H1 (cell line): ENCODE measurements at regions not wholly inside any gene's neighbourhood (a gene's known extent, or its start where the extent isn't known, plus 50 kb on each side); places are given as distances from the start of the nearest gene placed in this dataset.

Experiments
- CTCF ChIA-PET: fragments of 300-600 bp; sonication (Branson Sonifier 250); formaldehyde crosslinking; loops from one replicate; lab custom pipeline; 2021; ENCODE audit not compliant: partially characterized antibody; lab: Charles Lee
- POLR2A ChIA-PET: fragments of 300-600 bp; sonication (Branson Sonifier 250); formaldehyde crosslinking; loops from one replicate; lab custom pipeline; 2021; ENCODE audit warnings: inconsistent platforms; ENCODE audit not compliant: partially characterized antibody; lab: Charles Lee
- DNase-seq, 2 experiments: peaks; one replicate each; pipeline versions ENCODE4 v3.0.0 to v3.0.0-alpha.2; 2010 to 2022; ENCODE audit warnings: low spot score in 2 of 2, low read depth in 1 of 2, mixed read lengths in 1 of 2
- FAIRE-seq: peaks from 2 replicates; lab custom pipeline; 2011; peaks lifted over from hg19 to GRCh38; lab: Jason Lieb, UNC
- H2AFZ ChIP-seq: 2 replicates; pipeline ENCODE4 v1.8.1; 2012; ENCODE audit warnings: low read length, inconsistent platforms
- H2AK5ac ChIP-seq: 2 replicates; pipeline ENCODE4 v1.6.1; 2013; ENCODE audit warnings: low read depth, low read length
- H2BK120ac ChIP-seq: replicated peaks from 2 replicates; pipeline ENCODE3; 2013; ENCODE audit warnings: low read depth, low read length, inconsistent platforms
- H2BK12ac ChIP-seq: 2 replicates; pipeline ENCODE4 v1.6.1; 2013; ENCODE audit warnings: low read depth, low read length
- H2BK15ac ChIP-seq: 2 replicates; pipeline ENCODE4 v1.6.1; 2013; ENCODE audit warnings: low read length
- H2BK20ac ChIP-seq: 2 replicates; pipeline ENCODE4 v1.6.1; 2013; ENCODE audit warnings: low read length
- H2BK5ac ChIP-seq: 2 replicates; pipeline ENCODE4 v1.6.1; 2013; ENCODE audit warnings: low read depth, low read length
- H3K14ac ChIP-seq: 2 replicates; pipeline ENCODE4 v1.6.1; 2013; ENCODE audit warnings: inconsistent platforms; ENCODE audit not compliant: insufficient read length
- H3K18ac ChIP-seq: 2 replicates; pipeline ENCODE4 v1.6.1; 2013; ENCODE audit warnings: low read length; ENCODE audit errors: extremely low read depth
- H3K23ac ChIP-seq: 2 replicates; pipeline ENCODE4 v1.6.1; 2013; ENCODE audit warnings: inconsistent platforms; ENCODE audit not compliant: insufficient read length
- H3K23me2 ChIP-seq: 2 replicates; pipeline ENCODE4 v1.6.1; 2013; ENCODE audit warnings: low read depth, low read length
- H3K27ac ChIP-seq: 2 replicates; pipeline ENCODE4 v1.6.1; 2011; ENCODE audit warnings: low read depth, low read length, inconsistent platforms
- H3K27me3 ChIP-seq, 4 experiments: replicated peaks in 1 of 4; 1 replicate in 1 of 4; 2 replicates in 3 of 4; pipeline versions ENCODE4 v1.6.1 to v1.8.1; 2011 to 2013; ENCODE audit warnings: low read length in 3 of 4, mild to moderate bottlenecking in 3 of 4, inconsistent platforms in 2 of 4, mixed read lengths in 2 of 4, moderate library complexity in 1 of 4; ENCODE audit not compliant: control insufficient read depth in 3 of 4, insufficient read depth in 3 of 4; ENCODE audit errors: extremely low read depth in 1 of 4
- H3K36me3 ChIP-seq, 4 experiments: 2 replicates each; pipeline versions ENCODE4 v1.6.1 to v1.8.1; 2011 to 2013; ENCODE audit warnings: mild to moderate bottlenecking in 4 of 4, low read length in 3 of 4, moderate library complexity in 2 of 4, control low read depth in 1 of 4, inconsistent platforms in 1 of 4; ENCODE audit not compliant: insufficient read depth in 4 of 4, control insufficient read depth in 2 of 4
- H3K4ac ChIP-seq: replicated peaks from 2 replicates; pipeline ENCODE3; 2013; ENCODE audit warnings: low read length, low read depth, mixed read lengths, inconsistent platforms; ENCODE audit not compliant: insufficient read length
- H3K4me1 ChIP-seq, 4 experiments: replicated peaks in 1 of 4; 1 replicate in 1 of 4; 2 replicates in 3 of 4; pipeline versions ENCODE4 v1.6.1 to v1.8.1; 2011 to 2013; ENCODE audit warnings: low read length in 3 of 4, inconsistent platforms in 2 of 4, mixed read lengths in 1 of 4; ENCODE audit not compliant: insufficient read depth in 4 of 4, control insufficient read depth in 3 of 4
- H3K4me2 ChIP-seq, 2 experiments: 2 replicates each; pipeline versions ENCODE4 v1.6.1 to v1.8.1; 2011 to 2013; ENCODE audit warnings: low read depth in 2 of 2, low read length in 2 of 2, control low read depth in 1 of 2, inconsistent platforms in 1 of 2, mild to moderate bottlenecking in 1 of 2; ENCODE audit not compliant: insufficient read depth in 1 of 2
- H3K4me3 ChIP-seq, 4 experiments: fragments of 200-600, 300-600 bp in 1 of 4; sonication (generic), shearing (Covaris generic), sonication (Bioruptor Twin) in 1 of 4; 2 replicates each; pipeline versions ENCODE4 v1.5.1 to v1.8.1; 2011 to 2016; ENCODE audit warnings: low read length in 4 of 4, low read depth in 3 of 4, control low read depth in 2 of 4, inconsistent platforms in 2 of 4, mild to moderate bottlenecking in 2 of 4, mixed read lengths in 1 of 4, moderate library complexity in 1 of 4; ENCODE audit not compliant: insufficient read depth in 2 of 4; ENCODE audit errors: extremely low read depth in 1 of 4
- H3K56ac ChIP-seq: replicated peaks from 2 replicates; pipeline ENCODE3; 2013; ENCODE audit warnings: low read depth, mild to moderate bottlenecking, mixed read lengths, low read length, inconsistent platforms; ENCODE audit not compliant: insufficient read length
- H3K79me1 ChIP-seq: 2 replicates; pipeline ENCODE4 v1.6.1; 2013; ENCODE audit warnings: low read depth, low read length, control low read depth
- H3K79me2 ChIP-seq, 2 experiments: 2 replicates each; pipeline versions ENCODE4 v1.6.1 to v1.8.1; 2012 to 2013; ENCODE audit warnings: low read length in 2 of 2, mild to moderate bottlenecking in 2 of 2, inconsistent platforms in 1 of 2; ENCODE audit not compliant: insufficient read depth in 2 of 2, control insufficient read depth in 1 of 2
- H3K9ac ChIP-seq, 4 experiments: replicated peaks in 1 of 4; 1 replicate in 1 of 4; 2 replicates in 3 of 4; pipeline versions ENCODE4 v1.6.1 to v1.8.1; 2011 to 2013; ENCODE audit warnings: low read depth in 3 of 4, low read length in 3 of 4, control low read depth in 2 of 4, mild to moderate bottlenecking in 2 of 4, moderate library complexity in 2 of 4, inconsistent platforms in 1 of 4; ENCODE audit errors: extremely low read depth in 1 of 4
- H3K9me3 ChIP-seq, 2 experiments: 2 replicates each; pipeline versions ENCODE4 v1.6.1 to v1.8.1; 2012 to 2013; ENCODE audit warnings: mild to moderate bottlenecking in 2 of 2, moderate library complexity in 2 of 2, control low read depth in 1 of 2, inconsistent platforms in 1 of 2, low read depth in 1 of 2, low read length in 1 of 2, mixed read lengths in 1 of 2; ENCODE audit not compliant: insufficient read depth in 2 of 2
- H4K20me1 ChIP-seq, 2 experiments: replicated peaks in 1 of 2; 2 replicates each; pipeline versions ENCODE3 to v1.8.1; 2011 to 2013; ENCODE audit warnings: inconsistent platforms in 2 of 2, low read length in 2 of 2, mild to moderate bottlenecking in 1 of 2; ENCODE audit not compliant: insufficient read depth in 2 of 2, control insufficient read depth in 1 of 2
- H4K5ac ChIP-seq: 2 replicates; pipeline ENCODE4 v1.6.1; 2013; ENCODE audit warnings: low read length, low read depth, mixed read lengths, inconsistent platforms; ENCODE audit not compliant: insufficient read length
- H4K8ac ChIP-seq: 2 replicates; pipeline ENCODE4 v1.8.0; 2013; ENCODE audit warnings: mild to moderate bottlenecking, moderate library complexity, low read length, inconsistent platforms; ENCODE audit not compliant: insufficient read depth; ENCODE audit errors: extremely low read depth
- H4K91ac ChIP-seq: replicated peaks from 2 replicates; pipeline ENCODE3; 2013; ENCODE audit warnings: low read length, mixed read lengths, inconsistent platforms; ENCODE audit not compliant: insufficient read length
- ASH2L ChIP-seq: fragments of 200-600, 300-600 bp; sonication (generic); IDR thresholded peaks from one replicate; pipeline ENCODE4 v1.7.1; 2017; ENCODE audit warnings: low read length
- ATF2 ChIP-seq: IDR thresholded peaks from 2 replicates; pipeline ENCODE4 v1.6.1; 2012; ENCODE audit warnings: low read length, inconsistent platforms
- CTBP2 ChIP-seq: IDR thresholded peaks from 2 replicates; pipeline ENCODE4 v1.7.0; 2011; ENCODE audit warnings: borderline replicate concordance, mild to moderate bottlenecking, moderate library complexity, mixed read lengths, low read length; ENCODE audit not compliant: insufficient read depth, insufficient read length
- EP300 ChIP-seq, 2 experiments: IDR thresholded peaks; 1 replicate in 1 of 2; 2 replicates in 1 of 2; pipeline ENCODE4 v1.6.1; 2011 to 2012; ENCODE audit warnings: low read depth in 2 of 2, low read length in 2 of 2, mild to moderate bottlenecking in 2 of 2, borderline replicate concordance in 1 of 2, inconsistent platforms in 1 of 2, moderate library complexity in 1 of 2
- GABPA ChIP-seq: IDR thresholded peaks from 2 replicates; pipeline ENCODE4 v1.6.1; 2011; ENCODE audit warnings: mild to moderate bottlenecking, low read length, moderate library complexity, borderline replicate concordance; ENCODE audit not compliant: insufficient read depth
- NRF1 ChIP-seq: IDR thresholded peaks from 2 replicates; pipeline ENCODE4 v1.6.1; 2011; ENCODE audit warnings: mild to moderate bottlenecking, low read depth, low read length, improper control_type of control experiment
- RAD21 ChIP-seq, 2 experiments: IDR thresholded peaks in 1 of 2; conservative IDR thresholded peaks in 1 of 2; 2 replicates each; pipeline ENCODE4 v1.6.1; 2011; ENCODE audit warnings: low read depth in 2 of 2, low read length in 2 of 2, improper control_type of control experiment in 1 of 2, inconsistent platforms in 1 of 2, mild to moderate bottlenecking in 1 of 2, moderate library complexity in 1 of 2
- SUZ12 ChIP-seq: fragments of 200-600 bp; sonication (generic); IDR thresholded peaks from 2 replicates; pipeline ENCODE4 v1.6.1; 2012; ENCODE audit warnings: mild to moderate bottlenecking, inconsistent platforms, low read length, moderate library complexity, mixed read lengths
- USF2 ChIP-seq: IDR thresholded peaks from 2 replicates; pipeline ENCODE4 v1.6.1; 2011; ENCODE audit warnings: low read length, improper control_type of control experiment
- ZNF274 ChIP-seq: IDR thresholded peaks from 2 replicates; pipeline ENCODE4 v1.7.0; 2012; ENCODE audit warnings: low read length, borderline replicate concordance; ENCODE audit errors: extremely low read depth
- WGBS, 2 experiments: shearing (Covaris generic) in 1 of 2; methylation state at CpG; one replicate each; pipeline versions ENCODE4 v1.1.6 to v1.1.7; 2013 to 2015; ENCODE audit warnings: low lambda C conversion rate in 2 of 2, mixed read lengths in 2 of 2, inconsistent platforms in 1 of 2, low coverage in 1 of 2, missing lambda C conversion rate in 1 of 2; ENCODE audit not compliant: insufficient replicate concordance in 2 of 2, insufficient coverage in 1 of 2, insufficient read length in 1 of 2; ENCODE audit errors: extremely low coverage in 1 of 2, missing lambda C conversion rate in 1 of 2; 5-methylcytosine and 5-hydroxymethylcytosine counted together

- no peak overlapping the region for H3K4me3 ChIP-seq
- H3K23me2 ChIP-seq = peaks cover 9% of the 10 kb centered on the region; the same call in 1 of the 2 replicates
- no peak overlapping the region for H3K9ac ChIP-seq
- no peak overlapping the region for H3K56ac ChIP-seq
- ChIA-PET POLR2A (interaction anchor here (1.3 to 1.4 kb wide), 2 partner anchors 12 to 27 kb away, joined by 3 to 4 read pairs; no protein-coding TSS in a partner anchor), CTCF (interaction anchor here (0.7 to 1.5 kb wide), 2 partner anchors 146 to 147 kb away, joined by 3 to 4 read pairs; no protein-coding TSS in a partner anchor)
- FAIRE-seq = no peak
- WGBS, 2 experiments = 95% methylated on average over 3 of the region's 3 CpGs; no CpG with 5 or more reads in 1 of the 2 experiments
- H3K14ac ChIP-seq = no peak overlapping the region
- H4K20me1 ChIP-seq = no peaks in the 10 kb centered on the region
- no peak overlapping the region; a peak in 1 of 4 replicates for H3K4me2 ChIP-seq
- no peak overlapping the region for H2BK12ac ChIP-seq
- H3K18ac ChIP-seq = no peak overlapping the region
- no peak overlapping the region for H3K27ac ChIP-seq
- H2BK120ac ChIP-seq = no peak overlapping the region
- no peak overlapping the region for H4K5ac ChIP-seq
- H3K79me1 ChIP-seq = no peaks in the 10 kb centered on the region
- no peak overlapping the region for H4K8ac ChIP-seq
- no peak overlapping the region for H2BK5ac ChIP-seq
- peaks cover 0 to 10% (median 5%) of the 10 kb centered on the region in 4 experiments; a peak in 4 of 7 replicates for H3K27me3 ChIP-seq
- no peaks in the 10 kb centered on the region for H3K79me2 ChIP-seq
- H3K23ac ChIP-seq = no peak overlapping the region
- H2BK20ac ChIP-seq = no peak overlapping the region
- H2BK15ac ChIP-seq = no peak overlapping the region
- no peak for DNase-seq
- no peaks in the 10 kb centered on the region for H3K9me3 ChIP-seq
- no peaks in the 10 kb centered on the region for H3K36me3 ChIP-seq
- H3K4me1 ChIP-seq = peaks cover 0 to 6% (median 2%) of the 10 kb centered on the region in 4 experiments; a peak in 4 of 7 replicates
- H2AFZ ChIP-seq = no peak overlapping the region
- H3K4ac ChIP-seq = no peak overlapping the region
- no peak overlapping the region for H2AK5ac ChIP-seq
- H4K91ac ChIP-seq = no peak overlapping the region
- TF ChIP-seq GABPA (no peak), SUZ12 (no peak), NRF1 (no peak), RAD21 (IDR thresholded peaks at IDR 0.05 in 1 of 2, conservative IDR thresholded peaks at IDR 0.05 in 1 of 2; ENCODE audit: low read depth in 2 of 2, low read length in 2 of 2) (no peak), ZNF274 (no peak), ATF2 (no peak), CTBP2 (no peak), USF2 (no peak), ASH2L (no peak), EP300 (IDR thresholded peaks at IDR 0.05; ENCODE audit: borderline replicate concordance in 1 of 2, low read depth in 2 of 2, low read length in 2 of 2) (no peak)
Measured at GRCh38 chr11:121721448-121721847, 268.7 kb upstream of the SORL1-AS1 start.
